ENCODE measurements at regions not wholly inside any gene's neighbourhood (a gene's known extent, or its start where the extent isn't known, plus 50 kb on each side); places are given as distances from the start of the nearest gene placed in this dataset.
"Not testable (repeated sequence)": the region's sequence is repeated elsewhere in the genome, so short reads cannot be mapped to it uniquely, and the experiment has no call there.

- DNase-seq (ENCODE audit: low read depth in 2 of 2), result no peak
These were observed 429.4 kb upstream of the TMTC1 start for GRCh38 chr12:30213166-30213565.

- no peak for DNase-seq (ENCODE audit: low read depth in 2 of 2)
These were observed 428.0 kb upstream of the TMTC1 start for GRCh38 chr12:30211743-30212142.

GRCh38 chr12:30203981-30204380 lies 420.2 kb upstream of the TMTC1 start:
- DNase-seq (ENCODE audit: low read depth in 2 of 2), result no peak

GRCh38 chr12:30202521-30203254 lies 418.9 kb upstream of the TMTC1 start:
- no peak for DNase-seq (ENCODE audit: low read depth in 2 of 2)

GRCh38 chr12:30201301-30202160 lies 417.8 kb upstream of the TMTC1 start:
- DNase-seq (ENCODE audit: low read depth in 2 of 2), result peak in 1 of 2 donors; percentile 7

GRCh38 chr12:30200864-30201263 lies 417.1 kb upstream of the TMTC1 start:
- no peak for DNase-seq (ENCODE audit: low read depth in 2 of 2)

- DNase-seq (ENCODE audit: low read depth in 2 of 2), result no peak
These were observed 413.8 kb upstream of the TMTC1 start for GRCh38 chr12:30197392-30198057.

GRCh38 chr12:30191696-30192455 lies 408.1 kb upstream of the TMTC1 start:
- DNase-seq (ENCODE audit: low read depth in 2 of 2), result no peak

- no peak for DNase-seq (ENCODE audit: low read depth in 2 of 2)
These were observed 405.0 kb upstream of the TMTC1 start for GRCh38 chr12:30188602-30189326.

GRCh38 chr12:30187426-30187825 lies 403.7 kb upstream of the TMTC1 start:
- no peak for DNase-seq (ENCODE audit: low read depth in 2 of 2)

GRCh38 chr12:30181334-30181733 lies 397.6 kb upstream of the TMTC1 start:
- no peak for DNase-seq (ENCODE audit: low read depth in 2 of 2)

GRCh38 chr12:30180602-30181001 lies 396.9 kb upstream of the TMTC1 start:
- DNase-seq (ENCODE audit: low read depth in 2 of 2), result no peak

- DNase-seq (ENCODE audit: low read depth in 2 of 2), result no peak
These were observed 395.2 kb upstream of the TMTC1 start for GRCh38 chr12:30178916-30179315.

- no peak for DNase-seq (ENCODE audit: low read depth in 2 of 2)
These were observed 386.3 kb upstream of the TMTC1 start for GRCh38 chr12:30169839-30170591.

- no peak for DNase-seq (ENCODE audit: low read depth in 2 of 2)
These were observed 382.5 kb upstream of the TMTC1 start for GRCh38 chr12:30166006-30166795.

GRCh38 chr12:30164382-30165318 lies 380.9 kb upstream of the TMTC1 start:
- no peak for DNase-seq (ENCODE audit: low read depth in 2 of 2)

- DNase-seq (ENCODE audit: low read depth in 2 of 2), result not testable (repeated sequence)
These were observed 373.1 kb upstream of the TMTC1 start for GRCh38 chr12:30156833-30157232.

Measured in dermis microvascular lymphatic vessel endothelial cell (primary cell).